Upper lobe of right lung (tissue), 1 donor: ENCODE measurements at regions not wholly inside any gene's neighbourhood (a gene's known extent, or its start where the extent isn't known, plus 50 kb on each side); places are given as distances from the start of the nearest gene placed in this dataset.

Source experiments
- ATAC-seq: fragments of 200-7000 bp; cut with Tn5 transposase; one replicate; pipeline ENCODE4 v1.9.1; 2020; ENCODE audit warnings: mild to moderate bottlenecking, moderate library complexity
- DNase-seq: peaks from one replicate; pipeline ENCODE4 v3.0.0-alpha.2; 2020
- H3K27ac ChIP-seq: fragments of 200-600 bp; one replicate; pipeline ENCODE4 v1.8.0; 2022
- H3K27me3 ChIP-seq: fragments of 200-600 bp; one replicate; pipeline ENCODE4 v1.8.0; 2022; ENCODE audit warnings: mild to moderate bottlenecking
- H3K36me3 ChIP-seq: fragments of 200-600 bp; one replicate; pipeline ENCODE4 v1.8.0; 2022
- H3K4me1 ChIP-seq: fragments of 200-600 bp; one replicate; pipeline ENCODE4 v1.8.0; 2022
- H3K4me3 ChIP-seq: fragments of 200-600 bp; one replicate; pipeline ENCODE4 v1.8.0; 2022; ENCODE audit warnings: mild to moderate bottlenecking
- H3K9me3 ChIP-seq: fragments of 200-600 bp; one replicate; pipeline ENCODE4 v1.8.0; 2022
- CTCF ChIP-seq: fragments of 200-600 bp; IDR thresholded peaks from one replicate; pipeline ENCODE4 v1.8.0; 2022; ENCODE audit warnings: antibody characterized with exemption
- intact Hi-C: fragments of 100-400 bp; cut with DNase I; formaldehyde crosslinking; loops from one replicate; pipeline ENCODE4 v1.11.0; 2022
- donor health status: DM: no; HTN: yes; CAD: no; lungs with severe emphysema.

- no peak for TF ChIP-seq CTCF
- DNase-seq = no peak
- intact Hi-C loops = no loop called here
Observed at GRCh38 chr6:68372991-68373390, 262.1 kb upstream of the ADGRB3 start.

DNA sequence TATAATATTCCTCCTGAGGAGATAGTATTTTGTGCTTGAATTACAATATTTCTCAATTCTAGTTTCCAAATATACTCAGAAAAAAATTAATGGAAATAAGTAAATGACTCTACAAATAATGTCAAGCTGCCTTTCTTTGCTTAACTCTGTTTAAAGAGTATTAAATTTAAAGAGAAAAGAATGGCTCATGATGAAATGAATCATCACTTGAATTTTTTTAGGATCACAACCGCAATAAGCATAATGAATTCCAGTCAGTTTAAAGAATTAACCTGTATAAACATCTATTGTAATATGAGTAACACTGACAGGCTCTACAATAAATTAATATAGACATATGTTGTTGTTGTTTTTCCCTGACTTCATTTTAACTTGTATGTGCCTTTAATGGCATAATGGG lies 266.2 kb upstream of the ADGRB3 start:
- Histone ChIP-seq H3K4me1 (no peaks in the 10 kb centered on the region), H3K27ac (no peak overlapping the region), H3K36me3 (no peaks in the 10 kb centered on the region), H3K9me3 (no peaks in the 10 kb centered on the region), H3K4me3 (no peak overlapping the region), H3K27me3 (no peaks in the 10 kb centered on the region)
- no peak for ATAC-seq
- DNase-seq = no peak
- no peak for TF ChIP-seq CTCF
- intact Hi-C loops = no loop called here

More at GRCh38 chr6:68372991-68373390, 262.1 kb upstream of the ADGRB3 start:
- Histone ChIP-seq H3K27me3 (no peaks in the 10 kb centered on the region), H3K27ac (no peak overlapping the region), H3K9me3 (no peaks in the 10 kb centered on the region), H3K4me3 (no peak overlapping the region), H3K36me3 (no peaks in the 10 kb centered on the region), H3K4me1 (no peaks in the 10 kb centered on the region)
- no peak for ATAC-seq

DNA sequence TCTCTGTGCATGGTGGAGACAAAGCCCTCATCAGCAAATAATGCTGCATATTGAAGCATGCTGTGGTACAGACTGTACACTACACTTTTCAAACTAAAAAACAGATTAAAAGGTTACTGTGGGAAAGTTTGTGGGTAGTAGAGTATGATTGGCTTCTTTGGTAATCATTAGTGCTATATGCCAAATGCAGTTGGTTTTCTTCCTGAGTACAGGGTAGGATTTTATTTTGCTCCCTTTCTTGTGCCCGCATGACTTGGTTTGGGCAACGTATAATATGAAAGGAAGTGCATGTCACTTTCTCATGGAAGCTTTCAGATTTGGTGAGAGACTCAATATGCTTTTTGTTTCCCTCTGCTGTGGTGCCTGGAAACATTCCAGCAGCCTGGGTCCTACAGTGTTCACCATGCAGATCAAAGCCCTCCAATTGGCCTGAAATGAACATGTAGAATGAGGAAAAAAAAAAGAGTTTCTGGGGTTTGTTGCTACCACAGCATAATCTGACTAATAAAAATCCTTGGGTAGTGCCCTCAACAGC lies 270.7 kb upstream of the ADGRB3 start:
- no peak overlapping the region for H3K27ac ChIP-seq
- no peaks in the 10 kb centered on the region for H3K27me3 ChIP-seq
- intact Hi-C loops = no loop called here
- H3K9me3 ChIP-seq = no peaks in the 10 kb centered on the region
- ATAC-seq (no peak), DNase-seq (no peak)
- no peaks in the 10 kb centered on the region for H3K4me1 ChIP-seq
- no peak overlapping the region for H3K4me3 ChIP-seq
- no peaks in the 10 kb centered on the region for H3K36me3 ChIP-seq
- no peak for TF ChIP-seq CTCF

DNA sequence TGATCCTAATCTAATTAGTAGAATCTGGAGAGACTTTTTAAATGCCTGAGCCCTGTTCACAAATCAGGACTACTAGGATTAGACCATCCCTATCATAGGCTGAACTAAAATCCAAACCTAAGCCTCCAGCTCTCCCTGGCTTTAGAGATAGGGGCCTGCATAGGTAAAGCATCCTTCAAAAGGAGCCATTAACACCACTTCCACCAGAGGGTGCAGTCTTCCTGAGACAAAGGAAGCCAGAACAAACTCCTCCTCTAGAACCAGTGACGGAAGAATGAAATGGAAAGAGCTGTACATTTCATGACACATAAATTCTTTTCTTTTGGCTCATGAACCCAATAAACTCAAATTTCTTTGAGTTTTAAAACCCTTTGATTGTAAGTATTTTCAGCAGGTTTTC lies 291.2 kb upstream of the ADGRB3 start:
- peak; percentile 35 for TF ChIP-seq CTCF
- H3K4me3 ChIP-seq = no peak overlapping the region
- DNase-seq = no peak
- no peaks in the 10 kb centered on the region for H3K9me3 ChIP-seq
- intact Hi-C loops = no loop called here
- H3K27me3 ChIP-seq = no peaks in the 10 kb centered on the region
- H3K4me1 ChIP-seq = no peaks in the 10 kb centered on the region
- ATAC-seq = peak; percentile 61
- H3K36me3 ChIP-seq = no peaks in the 10 kb centered on the region
- H3K27ac ChIP-seq = no peak overlapping the region

GRCh38 chr6:68342286-68342685 lies 292.8 kb upstream of the ADGRB3 start:
- ATAC-seq (no peak), DNase-seq (no peak)
- H3K4me1 ChIP-seq = no peaks in the 10 kb centered on the region
- no peaks in the 10 kb centered on the region for H3K9me3 ChIP-seq
- no peak for TF ChIP-seq CTCF
- no peaks in the 10 kb centered on the region for H3K36me3 ChIP-seq
- intact Hi-C loops = no loop called here
- H3K4me3 ChIP-seq = no peak overlapping the region
- no peaks in the 10 kb centered on the region for H3K27me3 ChIP-seq
- no peak overlapping the region for H3K27ac ChIP-seq

DNA sequence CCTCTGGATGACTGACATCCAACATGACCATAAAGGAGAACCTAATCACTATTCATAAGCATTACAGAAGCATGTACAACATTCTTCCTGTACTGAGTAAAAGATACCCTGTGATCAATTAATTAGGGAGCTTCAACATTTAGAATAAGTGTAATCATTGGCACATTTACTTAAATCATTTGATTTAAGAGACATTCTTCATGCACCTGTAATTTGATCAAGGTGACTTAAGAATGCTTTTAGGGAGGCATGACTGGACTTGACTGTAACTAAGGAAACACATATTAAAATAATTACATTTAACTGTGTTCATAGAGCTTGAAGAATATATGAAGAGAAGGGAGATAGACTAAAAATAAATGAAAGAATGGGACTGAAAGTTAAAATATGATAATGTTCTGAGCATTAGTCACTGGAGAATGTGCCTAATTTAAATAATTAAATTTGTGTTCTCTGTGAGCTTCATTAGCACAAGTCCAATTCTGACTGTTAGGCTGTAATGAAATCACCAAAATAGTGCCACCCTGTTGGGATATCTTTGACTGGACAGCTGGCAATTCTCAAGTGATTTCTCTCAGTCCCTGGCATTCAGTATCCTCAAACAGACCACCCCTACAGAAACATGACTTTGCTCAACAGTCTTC lies 295.5 kb upstream of the ADGRB3 start:
- Histone ChIP-seq H3K4me1 (no peaks in the 10 kb centered on the region), H3K9me3 (no peaks in the 10 kb centered on the region), H3K4me3 (no peak overlapping the region), H3K36me3 (no peaks in the 10 kb centered on the region), H3K27ac (no peak overlapping the region), H3K27me3 (no peaks in the 10 kb centered on the region)
- no peak for DNase-seq
- no peak for ATAC-seq
- TF ChIP-seq CTCF = no peak
- intact Hi-C loops = no loop called here
